ENCODE measurements at regions not wholly inside any gene's neighbourhood (a gene's known extent, or its start where the extent isn't known, plus 50 kb on each side); places are given as distances from the start of the nearest gene placed in this dataset.

- no peak for TF ChIP-seq CTCF (IDR thresholded peaks at IDR 0.05 in 8 of 11, conservative IDR thresholded peaks at IDR 0.05 in 3 of 11)
- TF ChIP-seq POLR2A (IDR thresholded peaks at IDR 0.05): no peak
Observed at GRCh38 chr1:221397141-221397540, 344.7 kb downstream of the DUSP10 start.

All from spleen (tissue), 7 donors.